ENCODE measurements at regions not wholly inside any gene's neighbourhood (a gene's known extent, or its start where the extent isn't known, plus 50 kb on each side); places are given as distances from the start of the nearest gene placed in this dataset.
A peak's percentile ranks its signal among the peaks of the same experiment; 100 is the strongest.

- Histone ChIP-seq H3K36me3 (no peaks in the 10 kb centered on the region), H3K27me3 (no peaks in the 10 kb centered on the region), H3K4me1 (no peaks in the 10 kb centered on the region), H3K27ac (no peak overlapping the region), H3K4me3 (peak overlapping the region in 3 of 4 donors; percentile 52 to 69 (median 63)), H3K9me3 (no peaks in the 10 kb centered on the region)
- no peak for ATAC-seq
- intact Hi-C loops (cut with DNase I; ENCODE audit: low total_unique reads): no loop called here
- no peak for DNase-seq
- TF ChIP-seq CTCF (IDR thresholded peaks at IDR 0.05 in 4 of 5, conservative IDR thresholded peaks at IDR 0.05 in 1 of 5) (no peak), POLR2A (IDR thresholded peaks at IDR 0.05) (no peak)
- in situ Hi-C loops (cut with MboI; ENCODE audit: low sequenced_read_pairs in 4 of 4): no loop called here
These were observed 365.5 kb upstream of the ESRRG start for GRCh38 chr1:217088521-217089284.

DNA sequence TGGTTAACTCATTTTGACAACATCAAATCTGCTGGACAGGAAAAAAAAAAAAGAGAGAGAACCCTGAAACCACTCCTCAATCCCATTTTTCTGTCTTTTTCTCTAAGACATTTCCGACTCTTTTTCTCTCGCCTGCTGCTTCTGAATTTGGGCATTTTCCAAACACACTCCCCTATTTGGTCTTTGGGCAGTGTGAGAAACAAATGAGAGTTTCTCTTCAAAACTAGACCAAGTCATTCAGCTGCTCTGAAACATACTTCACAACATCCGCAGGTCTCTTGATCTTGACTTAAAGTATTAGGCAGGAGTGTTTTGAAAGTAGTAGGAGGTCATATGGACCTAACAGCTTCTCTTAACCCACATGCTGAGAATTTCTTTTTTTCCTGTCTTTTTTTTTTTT is 364.8 kb upstream of the ESRRG start:
- H3K9me3 ChIP-seq: no peaks in the 10 kb centered on the region
- no peak for ATAC-seq
- no peak for TF ChIP-seq CTCF (IDR thresholded peaks at IDR 0.05 in 4 of 5, conservative IDR thresholded peaks at IDR 0.05 in 1 of 5)
- TF ChIP-seq POLR2A (IDR thresholded peaks at IDR 0.05): no peak
- no peaks in the 10 kb centered on the region for H3K27me3 ChIP-seq
- no peak overlapping the region for H3K4me3 ChIP-seq
- no peak for DNase-seq
- H3K27ac ChIP-seq: no peak overlapping the region
- no peaks in the 10 kb centered on the region for H3K4me1 ChIP-seq
- in situ Hi-C loops (cut with MboI; ENCODE audit: low sequenced_read_pairs in 4 of 4): no loop called here
- no peaks in the 10 kb centered on the region for H3K36me3 ChIP-seq
- intact Hi-C loops (cut with DNase I; ENCODE audit: low total_unique reads): no loop called here

- ATAC-seq: no peak
- peaks cover 9 to 21% of the 10 kb centered on the region in 2 donors for H3K4me1 ChIP-seq
- in situ Hi-C loops (cut with MboI; ENCODE audit: low sequenced_read_pairs in 4 of 4): no loop called here
- TF ChIP-seq POLR2A (IDR thresholded peaks at IDR 0.05): no peak
- no peak overlapping the region for H3K4me3 ChIP-seq
- H3K36me3 ChIP-seq: no peaks in the 10 kb centered on the region
- no peaks in the 10 kb centered on the region for H3K27me3 ChIP-seq
- no peak for DNase-seq
- no peaks in the 10 kb centered on the region for H3K9me3 ChIP-seq
- H3K27ac ChIP-seq: no peak overlapping the region
- intact Hi-C loops (cut with DNase I; ENCODE audit: low total_unique reads): no loop called here
These were observed 356.4 kb upstream of the ESRRG start for GRCh38 chr1:217079584-217079983.

DNA sequence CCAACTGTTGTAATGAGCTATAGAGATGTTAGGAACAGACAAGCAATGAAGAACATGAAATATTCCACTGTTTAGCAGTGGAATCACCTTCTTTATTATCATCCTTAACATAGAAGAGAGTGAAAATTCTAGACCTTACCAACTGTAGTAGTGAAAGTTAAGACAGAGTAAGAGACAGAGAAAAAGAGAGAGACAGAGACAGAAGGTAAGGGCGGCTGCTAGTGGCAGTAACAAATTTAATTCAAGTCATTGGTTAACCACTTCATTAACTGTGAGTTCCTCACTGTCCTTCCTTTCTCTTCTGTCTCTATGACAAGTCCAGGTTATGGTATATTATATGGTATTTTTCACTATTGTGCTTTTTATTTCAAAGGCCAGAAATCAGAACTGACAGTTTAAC is 355.7 kb upstream of the ESRRG start:
- Histone ChIP-seq H3K9me3 (no peaks in the 10 kb centered on the region), H3K4me1 (peaks cover 9 to 21% of the 10 kb centered on the region in 2 donors), H3K36me3 (no peaks in the 10 kb centered on the region), H3K4me3 (no peak overlapping the region), H3K27ac (peak overlapping the region in 3 of 4 donors; percentile 44 to 51 (median 46)), H3K27me3 (no peaks in the 10 kb centered on the region)
- ATAC-seq: no peak
- intact Hi-C loops (cut with DNase I; ENCODE audit: low total_unique reads): no loop called here
- TF ChIP-seq POLR2A (IDR thresholded peaks at IDR 0.05) (no peak), CTCF (IDR thresholded peaks at IDR 0.05 in 4 of 5, conservative IDR thresholded peaks at IDR 0.05 in 1 of 5) (no peak)
- no peak for DNase-seq
- in situ Hi-C loops (cut with MboI; ENCODE audit: low sequenced_read_pairs in 4 of 4): no loop called here

DNA sequence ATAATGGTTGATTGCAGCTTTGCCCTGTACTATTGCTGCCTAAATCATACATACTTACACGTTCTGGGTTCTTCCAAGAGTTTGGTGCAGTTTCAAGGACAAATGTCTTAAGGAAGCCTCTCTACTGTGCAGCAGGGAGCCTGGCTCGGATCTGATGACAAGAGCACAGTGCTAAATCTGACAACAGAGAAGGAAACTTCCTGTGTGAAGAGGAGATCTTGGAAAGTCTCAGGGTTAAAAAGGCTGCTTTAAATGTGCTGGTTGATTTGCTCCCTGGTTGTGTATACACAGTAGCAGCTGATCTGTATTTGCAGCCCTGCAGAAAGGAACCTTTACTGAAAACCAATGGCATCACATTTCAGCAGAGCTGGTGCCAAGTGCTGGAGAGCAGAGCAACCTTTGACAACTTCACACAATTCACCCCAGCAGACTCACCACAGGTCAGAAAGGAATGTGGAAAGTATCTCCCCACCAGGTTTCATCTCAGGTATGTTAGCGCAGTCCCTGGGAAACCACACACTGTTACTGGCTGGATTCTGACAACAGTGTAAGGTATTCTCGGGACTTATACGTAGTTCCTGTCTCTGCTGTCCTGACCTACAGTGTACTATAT is 355.0 kb upstream of the ESRRG start:
- no peaks in the 10 kb centered on the region for H3K36me3 ChIP-seq
- ATAC-seq (peak; percentile 49 to 62), DNase-seq (no peak)
- H3K9me3 ChIP-seq: no peaks in the 10 kb centered on the region
- H3K27me3 ChIP-seq: no peaks in the 10 kb centered on the region
- intact Hi-C loops (cut with DNase I; ENCODE audit: low total_unique reads): no loop called here
- TF ChIP-seq CTCF (IDR thresholded peaks at IDR 0.05 in 4 of 5, conservative IDR thresholded peaks at IDR 0.05 in 1 of 5) (no peak), POLR2A (IDR thresholded peaks at IDR 0.05) (no peak)
- H3K27ac ChIP-seq: peak overlapping the region in 3 of 4 donors; percentile 44 to 51 (median 46)
- H3K4me3 ChIP-seq: peak overlapping the region; percentile 13 to 34 (median 23)
- H3K4me1 ChIP-seq: peaks cover 9 to 21% of the 10 kb centered on the region in 2 donors
- in situ Hi-C loops (cut with MboI; ENCODE audit: low sequenced_read_pairs in 4 of 4): no loop called here
